ENCODE measurements at regions not wholly inside any gene's neighbourhood (a gene's known extent, or its start where the extent isn't known, plus 50 kb on each side); places are given as distances from the start of the nearest gene placed in this dataset.

DNA sequence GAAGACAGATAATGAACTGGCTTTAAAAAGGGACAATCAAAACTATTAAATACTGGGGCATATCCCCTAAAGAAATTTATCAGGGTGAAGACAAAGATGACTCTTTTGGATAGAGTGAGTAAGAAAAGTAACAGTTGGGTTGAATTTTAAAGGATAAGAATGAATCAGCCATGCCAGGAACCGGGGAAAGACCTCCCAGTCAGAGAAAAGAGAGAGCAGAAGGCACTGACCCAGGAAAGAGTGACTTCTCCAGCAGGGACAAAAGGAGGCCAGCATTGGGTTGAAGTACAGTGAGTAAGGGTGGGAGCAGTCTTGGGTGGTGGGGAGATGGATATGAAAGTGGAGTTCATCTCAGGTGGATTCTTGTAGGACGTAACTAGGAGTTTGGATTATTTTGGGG is 516.9 kb upstream of the JAG1 start (continued):
- TF ChIP-seq, protein P1, sequence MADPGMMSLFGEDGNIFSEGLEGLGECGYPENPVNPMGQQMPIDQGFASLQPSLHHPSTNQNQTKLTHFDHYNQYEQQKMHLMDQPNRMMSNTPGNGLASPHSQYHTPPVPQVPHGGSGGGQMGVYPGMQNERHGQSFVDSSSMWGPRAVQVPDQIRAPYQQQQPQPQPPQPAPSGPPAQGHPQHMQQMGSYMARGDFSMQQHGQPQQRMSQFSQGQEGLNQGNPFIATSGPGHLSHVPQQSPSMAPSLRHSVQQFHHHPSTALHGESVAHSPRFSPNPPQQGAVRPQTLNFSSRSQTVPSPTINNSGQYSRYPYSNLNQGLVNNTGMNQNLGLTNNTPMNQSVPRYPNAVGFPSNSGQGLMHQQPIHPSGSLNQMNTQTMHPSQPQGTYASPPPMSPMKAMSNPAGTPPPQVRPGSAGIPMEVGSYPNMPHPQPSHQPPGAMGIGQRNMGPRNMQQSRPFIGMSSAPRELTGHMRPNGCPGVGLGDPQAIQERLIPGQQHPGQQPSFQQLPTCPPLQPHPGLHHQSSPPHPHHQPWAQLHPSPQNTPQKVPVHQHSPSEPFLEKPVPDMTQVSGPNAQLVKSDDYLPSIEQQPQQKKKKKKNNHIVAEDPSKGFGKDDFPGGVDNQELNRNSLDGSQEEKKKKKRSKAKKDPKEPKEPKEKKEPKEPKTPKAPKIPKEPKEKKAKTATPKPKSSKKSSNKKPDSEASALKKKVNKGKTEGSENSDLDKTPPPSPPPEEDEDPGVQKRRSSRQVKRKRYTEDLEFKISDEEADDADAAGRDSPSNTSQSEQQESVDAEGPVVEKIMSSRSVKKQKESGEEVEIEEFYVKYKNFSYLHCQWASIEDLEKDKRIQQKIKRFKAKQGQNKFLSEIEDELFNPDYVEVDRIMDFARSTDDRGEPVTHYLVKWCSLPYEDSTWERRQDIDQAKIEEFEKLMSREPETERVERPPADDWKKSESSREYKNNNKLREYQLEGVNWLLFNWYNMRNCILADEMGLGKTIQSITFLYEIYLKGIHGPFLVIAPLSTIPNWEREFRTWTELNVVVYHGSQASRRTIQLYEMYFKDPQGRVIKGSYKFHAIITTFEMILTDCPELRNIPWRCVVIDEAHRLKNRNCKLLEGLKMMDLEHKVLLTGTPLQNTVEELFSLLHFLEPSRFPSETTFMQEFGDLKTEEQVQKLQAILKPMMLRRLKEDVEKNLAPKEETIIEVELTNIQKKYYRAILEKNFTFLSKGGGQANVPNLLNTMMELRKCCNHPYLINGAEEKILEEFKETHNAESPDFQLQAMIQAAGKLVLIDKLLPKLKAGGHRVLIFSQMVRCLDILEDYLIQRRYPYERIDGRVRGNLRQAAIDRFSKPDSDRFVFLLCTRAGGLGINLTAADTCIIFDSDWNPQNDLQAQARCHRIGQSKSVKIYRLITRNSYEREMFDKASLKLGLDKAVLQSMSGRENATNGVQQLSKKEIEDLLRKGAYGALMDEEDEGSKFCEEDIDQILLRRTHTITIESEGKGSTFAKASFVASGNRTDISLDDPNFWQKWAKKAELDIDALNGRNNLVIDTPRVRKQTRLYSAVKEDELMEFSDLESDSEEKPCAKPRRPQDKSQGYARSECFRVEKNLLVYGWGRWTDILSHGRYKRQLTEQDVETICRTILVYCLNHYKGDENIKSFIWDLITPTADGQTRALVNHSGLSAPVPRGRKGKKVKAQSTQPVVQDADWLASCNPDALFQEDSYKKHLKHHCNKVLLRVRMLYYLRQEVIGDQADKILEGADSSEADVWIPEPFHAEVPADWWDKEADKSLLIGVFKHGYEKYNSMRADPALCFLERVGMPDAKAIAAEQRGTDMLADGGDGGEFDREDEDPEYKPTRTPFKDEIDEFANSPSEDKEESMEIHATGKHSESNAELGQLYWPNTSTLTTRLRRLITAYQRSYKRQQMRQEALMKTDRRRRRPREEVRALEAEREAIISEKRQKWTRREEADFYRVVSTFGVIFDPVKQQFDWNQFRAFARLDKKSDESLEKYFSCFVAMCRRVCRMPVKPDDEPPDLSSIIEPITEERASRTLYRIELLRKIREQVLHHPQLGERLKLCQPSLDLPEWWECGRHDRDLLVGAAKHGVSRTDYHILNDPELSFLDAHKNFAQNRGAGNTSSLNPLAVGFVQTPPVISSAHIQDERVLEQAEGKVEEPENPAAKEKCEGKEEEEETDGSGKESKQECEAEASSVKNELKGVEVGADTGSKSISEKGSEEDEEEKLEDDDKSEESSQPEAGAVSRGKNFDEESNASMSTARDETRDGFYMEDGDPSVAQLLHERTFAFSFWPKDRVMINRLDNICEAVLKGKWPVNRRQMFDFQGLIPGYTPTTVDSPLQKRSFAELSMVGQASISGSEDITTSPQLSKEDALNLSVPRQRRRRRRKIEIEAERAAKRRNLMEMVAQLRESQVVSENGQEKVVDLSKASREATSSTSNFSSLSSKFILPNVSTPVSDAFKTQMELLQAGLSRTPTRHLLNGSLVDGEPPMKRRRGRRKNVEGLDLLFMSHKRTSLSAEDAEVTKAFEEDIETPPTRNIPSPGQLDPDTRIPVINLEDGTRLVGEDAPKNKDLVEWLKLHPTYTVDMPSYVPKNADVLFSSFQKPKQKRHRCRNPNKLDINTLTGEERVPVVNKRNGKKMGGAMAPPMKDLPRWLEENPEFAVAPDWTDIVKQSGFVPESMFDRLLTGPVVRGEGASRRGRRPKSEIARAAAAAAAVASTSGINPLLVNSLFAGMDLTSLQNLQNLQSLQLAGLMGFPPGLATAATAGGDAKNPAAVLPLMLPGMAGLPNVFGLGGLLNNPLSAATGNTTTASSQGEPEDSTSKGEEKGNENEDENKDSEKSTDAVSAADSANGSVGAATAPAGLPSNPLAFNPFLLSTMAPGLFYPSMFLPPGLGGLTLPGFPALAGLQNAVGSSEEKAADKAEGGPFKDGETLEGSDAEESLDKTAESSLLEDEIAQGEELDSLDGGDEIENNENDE (IDR thresholded peaks at IDR 0.05; ENCODE audit: insufficient replicate concordance, low read length): no peak
- TF ChIP-seq SIN3A (conservative IDR thresholded peaks at IDR 0.05 in 1 of 2, IDR thresholded peaks at IDR 0.05 in 1 of 2; ENCODE audit: low read depth in 1 of 2, low read length in 2 of 2) (no peak), JUND (IDR thresholded peaks at IDR 0.05; ENCODE audit: low read length) (no peak), POLR2AphosphoS5 (IDR thresholded peaks at IDR 0.05; ENCODE audit: low read depth, low read length) (no peak), MAFK (IDR thresholded peaks at IDR 0.05; ENCODE audit: low read depth, low read length) (no peak), SRF (IDR thresholded peaks at IDR 0.05; ENCODE audit: low read depth, low read length) (no peak), GABPA (IDR thresholded peaks at IDR 0.05; ENCODE audit: borderline replicate concordance, insufficient read depth, low read length) (no peak), KDM1A (IDR thresholded peaks at IDR 0.05; ENCODE audit: borderline replicate concordance, low read length) (no peak), SP1 (IDR thresholded peaks at IDR 0.05; ENCODE audit: low read depth, low read length) (no peak), BRCA1 (IDR thresholded peaks at IDR 0.05; ENCODE audit: low read depth, low read length) (no peak), JUN (IDR thresholded peaks at IDR 0.05; ENCODE audit: low read depth, low read length) (no peak)
- TF ChIP-seq, protein P2, sequence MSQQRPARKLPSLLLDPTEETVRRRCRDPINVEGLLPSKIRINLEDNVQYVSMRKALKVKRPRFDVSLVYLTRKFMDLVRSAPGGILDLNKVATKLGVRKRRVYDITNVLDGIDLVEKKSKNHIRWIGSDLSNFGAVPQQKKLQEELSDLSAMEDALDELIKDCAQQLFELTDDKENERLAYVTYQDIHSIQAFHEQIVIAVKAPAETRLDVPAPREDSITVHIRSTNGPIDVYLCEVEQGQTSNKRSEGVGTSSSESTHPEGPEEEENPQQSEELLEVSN (IDR thresholded peaks at IDR 0.05): no peak

All from H1 (cell line).